Psoas muscle (tissue), 7 donors: ENCODE measurements at regions not wholly inside any gene's neighbourhood (a gene's known extent, or its start where the extent isn't known, plus 50 kb on each side); places are given as distances from the start of the nearest gene placed in this dataset.

ENCODE experiments used
- ATAC-seq, 4 donors: fragments of 200-7000 bp; cut with Tn5 transposase; one replicate each; pipeline ENCODE4 v1.9.1; 2020; ENCODE audit warnings: moderate library complexity in 3 of 4, mild to moderate bottlenecking in 2 of 4
- DNase-seq, 2 donors: peaks; one replicate each; pipeline ENCODE4 v3.0.0-alpha.2; 2020
- H3K27ac ChIP-seq: fragments of 200-600 bp; one replicate; pipeline ENCODE4 v1.8.0; 2022
- H3K27me3 ChIP-seq, 3 donors: fragments of 200-600 bp in 1 of 3; one replicate each; pipeline versions ENCODE4 v1.6.1 to v1.8.0; 2013 to 2022; ENCODE audit warnings: low read length in 2 of 3, mild to moderate bottlenecking in 2 of 3, moderate library complexity in 1 of 3; ENCODE audit not compliant: insufficient read depth in 3 of 3
- H3K36me3 ChIP-seq, 2 donors: fragments of 200-600 bp in 1 of 2; one replicate each; pipeline versions ENCODE4 v1.6.1 to v1.8.0; 2013 to 2022; ENCODE audit warnings: low read depth in 1 of 2, mild to moderate bottlenecking in 1 of 2, moderate library complexity in 1 of 2; ENCODE audit not compliant: insufficient read depth in 1 of 2
- H3K4me1 ChIP-seq: fragments of 200-600 bp; one replicate; pipeline ENCODE4 v1.8.0; 2022
- H3K4me3 ChIP-seq: fragments of 200-600 bp; one replicate; pipeline ENCODE4 v1.8.0; 2022; ENCODE audit warnings: mild to moderate bottlenecking
- H3K9me3 ChIP-seq: fragments of 200-600 bp; one replicate; pipeline ENCODE4 v1.8.0; 2022
- WGBS, 3 donors: extraction: QIAGEN DNeasy Blood & Tissue Kit; methylation state at CpG; one replicate each; pipeline versions ENCODE4 v1.1.6 to v1.1.7; 2013; 5-methylcytosine and 5-hydroxymethylcytosine counted together
- intact Hi-C, 2 donors: fragments of 100-400 bp; cut with DNase I; formaldehyde crosslinking; loops; one replicate each; pipeline versions ENCODE4 v1.11.0 to v1.14.2; 2022
- TF ChIP-seq, protein P1 (sequence below): fragments of 200-600 bp; IDR thresholded peaks from one replicate; pipeline ENCODE4 v1.8.0; 2022; ENCODE audit warnings: antibody characterized with exemption
- donor health status: healthy with polysubstance abuse.
- donor health status: DM: no; HTN: no; CAD: no; lungs with moderate emphysema.
- donor health status: Bipolar disorder and iron deficiency.
- donor health status: healthy.
- donor health status: DM: yes; HTN: yes; CAD: no.
- donor health status: DM: no; HTN: no; CAD: no.
- donor health status: DM: yes; HTN: yes; CAD: no.

DNA sequence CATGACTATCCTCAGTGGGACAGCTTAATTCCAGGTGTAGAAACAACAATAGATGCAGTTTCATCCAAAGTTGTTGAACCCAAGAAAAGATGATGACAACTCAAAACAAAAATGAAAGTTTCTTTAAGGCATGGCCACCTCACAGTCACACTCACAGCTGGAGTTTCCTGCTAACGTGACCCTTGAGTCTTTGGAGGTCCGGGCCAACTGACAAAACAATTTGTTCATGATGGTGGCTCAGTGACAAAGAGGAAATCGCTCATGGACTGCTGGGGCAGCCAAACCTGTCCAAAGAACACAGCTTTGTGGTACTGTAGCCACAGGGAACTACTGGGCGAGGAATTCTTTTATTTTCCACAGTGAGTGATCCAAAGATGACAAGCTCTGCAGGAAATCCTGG is 96.0 kb upstream of the JCAD start:
- Histone ChIP-seq H3K36me3 (no peaks in the 10 kb centered on the region), H3K27me3 (no peaks in the 10 kb centered on the region), H3K9me3 (no peaks in the 10 kb centered on the region), H3K4me3 (no peak overlapping the region), H3K27ac (no peak overlapping the region), H3K4me1 (no peaks in the 10 kb centered on the region)
- ATAC-seq: peak in 1 of 4 donors; percentile 49
- intact Hi-C loops: no loop called here
- TF ChIP-seq, protein P1, sequence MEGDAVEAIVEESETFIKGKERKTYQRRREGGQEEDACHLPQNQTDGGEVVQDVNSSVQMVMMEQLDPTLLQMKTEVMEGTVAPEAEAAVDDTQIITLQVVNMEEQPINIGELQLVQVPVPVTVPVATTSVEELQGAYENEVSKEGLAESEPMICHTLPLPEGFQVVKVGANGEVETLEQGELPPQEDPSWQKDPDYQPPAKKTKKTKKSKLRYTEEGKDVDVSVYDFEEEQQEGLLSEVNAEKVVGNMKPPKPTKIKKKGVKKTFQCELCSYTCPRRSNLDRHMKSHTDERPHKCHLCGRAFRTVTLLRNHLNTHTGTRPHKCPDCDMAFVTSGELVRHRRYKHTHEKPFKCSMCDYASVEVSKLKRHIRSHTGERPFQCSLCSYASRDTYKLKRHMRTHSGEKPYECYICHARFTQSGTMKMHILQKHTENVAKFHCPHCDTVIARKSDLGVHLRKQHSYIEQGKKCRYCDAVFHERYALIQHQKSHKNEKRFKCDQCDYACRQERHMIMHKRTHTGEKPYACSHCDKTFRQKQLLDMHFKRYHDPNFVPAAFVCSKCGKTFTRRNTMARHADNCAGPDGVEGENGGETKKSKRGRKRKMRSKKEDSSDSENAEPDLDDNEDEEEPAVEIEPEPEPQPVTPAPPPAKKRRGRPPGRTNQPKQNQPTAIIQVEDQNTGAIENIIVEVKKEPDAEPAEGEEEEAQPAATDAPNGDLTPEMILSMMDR: no peak
- 30 to 49% (median 41%) methylated on average over 4 of the region's 4 CpGs for WGBS, 3 donors
- DNase-seq: no peak

DNA sequence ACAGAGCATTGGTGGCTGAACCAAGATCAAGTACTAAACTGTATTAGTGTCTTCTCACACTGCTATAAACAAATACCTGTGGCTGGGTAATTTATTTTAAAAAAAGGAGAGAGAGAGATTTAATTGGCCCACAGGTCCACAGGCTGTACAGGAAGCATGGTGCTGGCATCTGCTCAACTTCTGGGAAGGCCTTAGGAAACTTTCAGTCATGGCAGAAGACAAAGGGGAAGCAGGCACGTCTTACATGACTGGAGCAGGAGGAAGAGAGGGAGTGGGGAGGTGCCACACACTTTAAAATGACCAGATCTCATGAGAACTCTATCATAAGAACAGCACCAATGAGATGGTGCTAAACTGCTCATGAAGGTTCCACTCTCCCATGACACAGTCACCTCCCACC is 95.2 kb upstream of the JCAD start:
- TF ChIP-seq, protein P1: no peak
- ATAC-seq: no peak
- H3K27ac ChIP-seq: no peak overlapping the region
- intact Hi-C loops: no loop called here
- H3K4me3 ChIP-seq: no peak overlapping the region
- DNase-seq: no peak
- H3K36me3 ChIP-seq: no peaks in the 10 kb centered on the region
- no peaks in the 10 kb centered on the region for H3K9me3 ChIP-seq
- 50 to 100% (median 65%) methylated on average over 1 of the region's 1 CpG for WGBS, 3 donors
- H3K27me3 ChIP-seq: no peaks in the 10 kb centered on the region
- no peaks in the 10 kb centered on the region for H3K4me1 ChIP-seq

DNA sequence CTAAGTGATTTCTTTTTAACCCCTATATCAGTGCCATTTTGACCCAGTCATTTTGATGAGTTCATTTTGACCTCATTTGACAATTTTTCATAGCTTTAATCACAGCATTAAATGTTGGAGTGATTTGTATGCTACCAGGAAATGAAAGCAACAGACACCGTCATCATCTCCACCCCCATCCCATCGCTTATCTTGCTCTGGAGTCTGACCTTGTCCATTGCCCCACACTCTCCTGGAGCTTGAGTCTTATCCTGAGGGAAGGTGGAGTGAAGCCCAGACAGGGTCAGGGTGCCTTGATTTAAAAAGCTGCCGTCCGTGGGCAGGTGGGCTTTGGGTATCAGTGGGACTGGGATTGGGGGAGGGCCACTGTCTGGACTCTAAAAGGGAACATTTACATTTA is 94.7 kb upstream of the JCAD start:
- H3K9me3 ChIP-seq: no peaks in the 10 kb centered on the region
- H3K27ac ChIP-seq: no peak overlapping the region
- TF ChIP-seq, protein P1: no peak
- DNase-seq (no peak), ATAC-seq (no peak)
- H3K27me3 ChIP-seq: no peaks in the 10 kb centered on the region
- 86 to 92% (median 92%) methylated on average over 4 of the region's 4 CpGs for WGBS, 3 donors
- no peaks in the 10 kb centered on the region for H3K4me1 ChIP-seq
- H3K36me3 ChIP-seq: no peaks in the 10 kb centered on the region
- intact Hi-C loops: no loop called here
- no peak overlapping the region for H3K4me3 ChIP-seq

DNA sequence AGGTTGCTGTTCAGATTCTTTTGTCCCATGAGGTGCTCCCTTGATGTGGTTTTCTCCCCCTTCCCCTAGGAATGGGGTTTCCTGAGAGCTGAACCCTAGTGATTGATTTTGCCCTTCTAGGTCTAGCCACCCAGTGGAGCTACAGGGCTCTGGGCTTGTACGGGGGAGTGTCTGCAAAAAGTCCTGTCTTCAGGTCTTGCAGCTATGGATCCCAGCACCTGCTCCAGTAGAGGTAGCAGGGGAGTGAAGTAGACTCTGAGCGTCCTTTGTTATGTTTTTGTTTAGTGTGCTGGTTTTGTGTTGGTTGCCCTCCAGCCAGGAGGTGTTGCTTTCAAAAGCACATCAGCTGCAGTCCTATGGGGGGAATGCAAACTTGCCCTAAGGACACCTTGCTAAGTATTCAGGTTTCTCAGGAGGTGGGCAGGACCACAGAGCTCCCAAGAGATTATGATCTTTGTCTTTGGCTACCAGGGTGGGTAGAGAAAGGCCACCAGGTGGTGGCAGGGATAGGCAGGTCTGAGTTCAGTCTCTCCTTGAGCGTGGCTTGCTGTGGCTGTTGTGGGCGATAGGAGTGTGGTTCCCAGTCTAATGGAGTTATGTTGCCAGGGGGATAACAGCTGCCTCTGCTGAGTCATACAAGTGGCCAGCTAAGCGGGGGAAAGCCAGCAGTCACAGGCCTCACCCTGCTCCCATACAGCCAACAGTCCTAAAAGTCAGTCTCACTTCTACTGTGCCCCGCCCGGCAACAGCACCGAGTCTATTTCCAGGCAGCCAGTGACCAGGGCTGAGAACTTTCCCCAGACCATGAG is 92.4 kb upstream of the JCAD start:
- 46 to 53% (median 51%) methylated on average over 8 of the region's 8 CpGs for WGBS, 3 donors
- Histone ChIP-seq H3K36me3 (no peaks in the 10 kb centered on the region), H3K4me1 (no peaks in the 10 kb centered on the region), H3K4me3 (no peak overlapping the region), H3K9me3 (no peaks in the 10 kb centered on the region), H3K27ac (no peak overlapping the region), H3K27me3 (no peaks in the 10 kb centered on the region)
- DNase-seq (peak in 1 of 2 donors; percentile 56), ATAC-seq (peak; percentile 58 to 94 (median 77))
- intact Hi-C loops: no loop called here
- TF ChIP-seq, protein P1: no peak

DNA sequence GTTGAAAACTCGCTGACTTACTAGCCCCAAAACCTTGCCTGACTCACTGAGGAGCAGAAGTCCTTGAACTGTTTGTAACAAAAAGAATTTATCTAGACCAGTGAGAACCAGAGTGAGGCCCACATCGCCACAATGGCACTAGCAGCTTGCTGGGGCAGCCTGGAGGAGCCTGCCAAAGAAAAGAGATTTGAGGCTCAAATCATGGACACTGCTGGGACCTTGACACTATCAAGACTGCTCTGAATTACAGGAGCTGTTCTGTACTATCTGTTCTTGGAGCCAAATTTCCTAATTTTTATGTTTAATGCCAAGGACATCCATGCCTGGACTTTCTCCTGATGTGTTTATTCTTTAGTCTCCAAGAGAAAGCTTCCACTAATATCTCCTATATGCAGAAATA is 82.0 kb upstream of the JCAD start:
- intact Hi-C loops: no loop called here
- WGBS, 3 donors: 80 to 89% (median 83%) methylated on average over 2 of the region's 2 CpGs
- Histone ChIP-seq H3K27me3 (no peaks in the 10 kb centered on the region), H3K9me3 (no peaks in the 10 kb centered on the region), H3K4me3 (no peak overlapping the region), H3K4me1 (no peaks in the 10 kb centered on the region), H3K27ac (no peak overlapping the region), H3K36me3 (no peaks in the 10 kb centered on the region)
- ATAC-seq (no peak), DNase-seq (no peak)
- TF ChIP-seq, protein P1: no peak
